CD4-positive, alpha-beta T cell treated with Interleukin-6 at 100 ng/mL for 8 hours (primary cell): ENCODE measurements at regions not wholly inside any gene's neighbourhood (a gene's known extent, or its start where the extent isn't known, plus 50 kb on each side); places are given as distances from the start of the nearest gene placed in this dataset.
"Not testable (repeated sequence)": the region's sequence is repeated elsewhere in the genome, so short reads cannot be mapped to it uniquely, and the experiment has no call there.

ENCODE experiments used
- DNase-seq: peaks from one replicate; pipeline ENCODE4 v3.0.0-alpha.2; 2020; ENCODE audit warnings: mixed read lengths, low spot score

DNA sequence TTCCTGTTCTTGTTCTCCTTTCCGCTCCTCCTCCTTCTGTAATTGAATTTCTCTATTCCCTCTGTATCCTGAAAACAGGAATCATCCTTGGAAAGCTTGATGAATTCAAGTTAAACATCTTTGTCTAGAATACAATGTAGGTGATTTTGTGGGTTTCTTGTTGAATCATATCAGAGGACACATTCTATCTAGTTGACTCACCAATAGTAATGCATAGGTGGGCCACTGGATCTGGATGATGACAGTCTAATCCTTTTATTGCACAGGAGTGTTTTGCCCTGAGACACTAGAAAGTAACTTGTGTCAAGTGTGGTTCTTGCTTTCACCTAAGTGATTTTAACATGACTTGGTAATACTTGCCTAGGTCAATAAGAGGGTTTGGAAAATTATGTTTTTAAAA is 164.3 kb downstream of the RFPL4B start:
- DNase-seq, result no peak

DNA sequence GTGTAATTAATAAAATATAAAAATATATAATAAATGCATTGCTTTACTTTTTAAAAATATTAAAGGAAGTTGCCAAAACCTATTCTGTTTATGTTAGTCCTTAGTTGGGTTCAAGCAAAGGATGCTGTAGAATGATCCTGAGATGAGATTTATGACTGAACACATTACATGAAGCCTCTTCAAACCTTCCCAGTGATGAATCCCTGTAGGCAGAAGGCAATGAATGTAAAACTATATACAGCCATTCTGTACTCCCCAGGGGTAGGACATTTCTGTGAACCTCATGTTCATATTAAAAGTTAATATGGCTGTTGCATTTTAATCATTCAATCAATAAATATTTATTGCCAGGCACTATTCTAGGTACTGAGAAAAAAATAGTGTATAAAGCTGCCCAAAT is 166.0 kb downstream of the RFPL4B start:
- no peak for DNase-seq

DNA sequence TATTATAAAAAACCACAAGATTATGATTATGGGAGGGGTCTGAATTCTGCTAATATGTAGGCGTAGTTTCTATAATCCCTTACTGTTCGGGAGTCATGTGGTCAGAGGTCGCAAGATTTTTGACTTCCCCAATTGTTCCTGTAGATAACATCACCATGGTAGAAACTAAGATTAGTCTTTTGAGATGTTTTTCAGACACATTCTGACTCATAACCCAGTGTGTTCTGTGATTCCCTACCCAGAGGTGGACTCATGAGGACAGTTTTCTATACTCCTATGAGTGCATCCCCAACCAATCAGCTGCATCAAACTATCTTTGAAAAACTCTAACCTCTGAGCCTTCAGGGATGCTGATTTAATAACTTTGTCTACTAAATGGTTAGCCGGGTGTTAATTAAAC is 175.5 kb downstream of the RFPL4B start:
- DNase-seq, result no peak

DNA sequence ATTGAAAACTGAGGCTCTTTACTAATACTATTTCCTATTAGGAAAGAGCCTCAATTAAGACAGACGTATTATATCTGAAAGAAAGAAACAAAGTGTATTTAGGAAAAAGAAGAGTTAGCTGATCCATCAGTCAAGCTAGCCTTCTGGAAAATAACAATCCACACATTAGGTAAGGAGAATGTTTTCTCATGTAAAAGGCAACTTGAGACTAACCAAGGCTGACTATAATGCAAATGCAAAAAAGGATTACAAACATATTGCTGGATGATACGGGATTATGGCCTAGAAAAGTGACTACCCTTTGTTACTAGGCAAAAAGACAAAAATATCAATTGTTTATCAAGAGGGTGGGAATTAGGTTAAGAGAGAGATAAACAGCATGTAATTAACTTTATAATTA is 176.9 kb downstream of the RFPL4B start:
- no peak for DNase-seq

DNA sequence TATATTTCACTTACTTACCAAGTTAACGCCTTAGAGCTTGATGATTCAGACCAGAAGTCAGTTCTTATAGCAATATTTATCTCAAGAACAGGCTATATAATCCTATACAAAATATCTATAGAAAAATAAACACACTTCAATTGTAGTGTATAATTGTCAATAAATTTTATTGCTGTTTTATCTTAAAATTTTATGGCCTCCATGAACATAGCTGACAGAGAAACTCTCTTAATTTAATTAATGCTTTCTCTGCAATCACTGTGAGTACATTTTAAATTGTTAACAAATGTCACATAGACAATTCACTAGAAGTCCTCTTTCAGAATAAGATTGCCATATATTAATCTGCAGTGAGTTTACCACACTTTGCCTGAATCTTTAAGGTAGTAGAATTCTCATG is 178.6 kb downstream of the RFPL4B start:
- DNase-seq, result no peak

DNA sequence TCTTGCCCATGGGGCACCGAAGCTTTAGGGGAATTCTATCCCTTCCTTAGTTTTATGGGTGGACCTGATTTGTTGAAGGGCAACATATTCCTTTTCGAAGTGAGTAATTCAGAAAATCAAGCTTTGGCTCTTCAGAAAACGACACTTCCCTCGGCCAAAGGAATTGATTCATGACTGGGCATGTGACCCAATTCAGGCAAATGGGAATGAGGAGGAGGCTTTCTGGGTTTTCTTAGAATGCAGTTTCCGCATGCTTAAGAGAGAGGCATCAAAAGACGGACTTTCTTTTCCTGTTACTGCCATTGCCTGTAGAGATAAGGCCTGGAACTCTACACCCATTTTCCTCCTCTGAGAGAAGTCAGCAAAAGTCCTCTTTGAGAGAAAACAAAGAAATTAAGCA is 179.5 kb downstream of the RFPL4B start:
- no peak for DNase-seq

DNA sequence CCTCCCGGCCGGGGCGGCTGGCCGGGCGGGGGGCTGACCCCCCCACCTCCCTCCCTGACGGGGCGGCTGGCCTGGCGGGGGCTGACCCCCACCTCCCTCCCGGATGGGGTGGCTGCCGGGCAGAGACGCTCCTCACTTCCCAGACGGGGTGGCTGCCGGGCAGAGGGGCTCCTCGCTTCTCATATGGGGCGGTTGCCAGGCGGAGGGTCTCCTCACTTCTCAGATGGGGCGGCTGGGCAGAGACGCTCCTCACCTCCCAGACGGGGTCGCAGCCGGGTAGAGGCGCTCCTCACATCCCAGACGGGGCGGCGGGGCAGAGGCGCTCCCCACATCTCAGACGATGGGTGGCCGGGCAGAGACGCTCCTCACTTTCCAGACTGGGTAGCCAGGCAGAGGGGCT is 181.2 kb downstream of the RFPL4B start:
- not testable (repeated sequence) for DNase-seq

DNA sequence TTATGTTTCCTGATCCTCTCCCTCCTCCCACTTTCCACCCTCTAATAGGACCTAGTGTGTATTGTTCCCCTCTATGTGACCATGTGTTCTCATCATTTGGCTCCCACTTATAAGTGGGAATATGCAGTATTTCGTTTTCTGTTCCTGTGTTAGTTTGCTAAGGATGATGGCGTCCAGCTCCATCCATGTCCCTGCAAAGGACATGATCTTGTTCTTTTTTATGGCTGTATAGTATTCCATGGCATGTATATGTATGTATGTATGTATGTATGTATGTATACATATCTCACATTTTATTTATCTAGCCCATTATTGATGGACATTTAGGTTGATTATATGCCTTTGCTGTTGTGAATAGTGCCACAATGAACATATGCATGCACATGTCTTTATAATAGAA is 188.7 kb downstream of the RFPL4B start:
- no peak for DNase-seq

DNA sequence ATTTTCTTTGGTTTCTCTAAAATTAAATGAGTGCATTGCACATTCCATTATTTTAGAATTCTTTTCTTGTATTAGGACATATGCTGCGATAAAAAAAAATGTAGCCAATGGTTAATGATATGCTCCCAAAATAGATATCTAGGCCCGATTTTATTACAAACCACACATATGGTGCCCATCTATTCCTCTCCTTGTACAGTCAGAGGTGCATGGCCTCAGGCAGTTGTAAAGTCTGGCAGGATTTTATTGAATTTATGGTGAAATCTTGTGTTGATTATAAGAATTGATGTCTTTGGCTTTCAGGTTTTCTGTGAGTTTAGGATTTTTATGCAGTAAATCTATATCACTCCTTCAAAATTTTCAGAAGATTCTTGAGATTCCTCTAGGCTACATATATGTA is 192.2 kb downstream of the RFPL4B start:
- no peak for DNase-seq

DNA sequence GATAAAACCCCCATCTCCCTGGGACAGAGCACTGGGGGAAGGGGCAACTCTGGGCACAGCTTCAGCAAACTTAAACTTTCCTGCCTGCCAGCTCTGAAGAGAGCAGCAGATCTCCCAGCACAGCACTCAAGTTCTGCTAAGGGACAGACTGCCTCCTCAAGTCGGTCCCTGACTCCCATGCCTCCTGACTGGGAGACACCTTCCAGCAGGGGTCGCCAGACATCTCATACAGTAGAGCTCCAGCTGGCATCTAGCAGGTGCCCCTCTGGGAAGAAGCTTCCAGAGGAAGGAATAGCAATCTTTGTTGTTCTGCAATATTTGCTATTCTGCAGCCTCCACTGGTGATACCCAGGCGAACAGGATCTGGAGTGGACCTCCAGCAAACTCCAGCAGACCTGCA is 194.7 kb downstream of the RFPL4B start:
- DNase-seq, result not testable (repeated sequence)

DNA sequence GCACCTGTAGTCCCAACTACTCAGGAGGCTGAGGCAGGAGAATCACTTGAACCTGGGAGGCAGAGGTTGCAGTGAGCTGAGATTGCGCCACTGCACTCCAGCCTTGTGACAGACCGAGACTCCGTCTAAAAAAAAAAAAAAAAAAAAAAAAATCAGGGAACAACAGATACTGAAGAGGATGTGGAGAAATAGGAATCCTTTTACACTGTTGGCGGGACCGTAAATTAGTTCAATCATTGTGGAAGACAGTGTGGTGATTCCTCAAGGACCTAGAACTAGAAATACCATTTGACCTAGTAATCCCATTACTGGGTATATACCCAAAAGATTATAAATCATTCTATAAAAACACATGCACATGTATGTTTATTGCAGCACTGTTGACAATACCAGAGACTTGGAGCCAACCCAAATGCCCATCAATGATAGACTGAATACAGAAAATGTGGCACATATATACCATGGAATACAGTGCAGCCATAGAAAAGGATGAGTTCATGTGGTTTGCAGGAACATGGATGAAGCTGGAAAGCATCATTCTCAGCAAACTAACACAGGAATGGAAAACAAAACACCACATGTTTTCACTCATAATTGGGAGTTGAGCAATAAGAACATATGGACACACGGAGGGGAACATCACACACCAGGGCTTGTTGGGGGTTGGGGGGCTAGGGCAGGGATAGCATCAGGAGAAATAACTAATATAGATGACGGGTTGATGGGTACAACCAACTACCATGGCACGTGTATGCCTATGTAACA is 200.4 kb downstream of the RFPL4B start:
- DNase-seq, result not testable (repeated sequence)

DNA sequence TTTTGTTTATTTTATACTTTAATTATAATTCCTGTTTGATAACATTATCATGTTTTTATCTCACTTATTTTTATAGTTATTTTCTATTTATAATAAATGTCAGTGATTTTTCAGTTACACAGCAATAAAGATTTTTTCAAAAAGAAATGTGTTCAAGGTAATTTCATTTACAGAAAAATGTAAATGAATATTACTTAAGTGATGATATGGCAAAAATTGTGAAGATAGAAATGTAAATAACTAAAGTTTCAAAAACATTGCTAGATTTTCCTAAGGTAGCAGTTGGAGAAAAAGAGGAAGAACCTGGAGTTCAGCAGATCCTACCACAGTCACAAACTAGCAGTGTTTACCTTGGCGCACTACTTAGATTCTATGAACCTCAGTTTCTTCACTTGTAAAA is 202.6 kb downstream of the RFPL4B start:
- DNase-seq, result no peak

DNA sequence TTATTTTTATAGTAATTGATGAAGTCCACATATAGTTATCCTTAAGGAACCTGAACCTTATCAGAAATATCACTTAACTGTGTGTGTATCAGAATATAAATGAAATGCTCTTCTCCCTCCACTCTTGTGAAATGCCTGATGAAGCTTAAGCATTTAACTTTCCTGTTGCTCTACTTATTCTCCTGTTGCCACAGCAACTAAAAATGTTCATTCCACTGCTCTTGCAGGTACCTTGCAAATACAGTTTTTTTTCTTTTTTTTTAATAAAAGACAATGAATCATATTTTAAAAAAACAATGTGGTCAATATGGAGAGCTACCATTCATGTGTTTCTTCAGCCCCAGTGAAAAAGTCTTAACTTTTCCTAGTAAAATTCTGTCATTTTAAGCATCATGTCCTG is 210.3 kb downstream of the RFPL4B start:
- no peak for DNase-seq

DNA sequence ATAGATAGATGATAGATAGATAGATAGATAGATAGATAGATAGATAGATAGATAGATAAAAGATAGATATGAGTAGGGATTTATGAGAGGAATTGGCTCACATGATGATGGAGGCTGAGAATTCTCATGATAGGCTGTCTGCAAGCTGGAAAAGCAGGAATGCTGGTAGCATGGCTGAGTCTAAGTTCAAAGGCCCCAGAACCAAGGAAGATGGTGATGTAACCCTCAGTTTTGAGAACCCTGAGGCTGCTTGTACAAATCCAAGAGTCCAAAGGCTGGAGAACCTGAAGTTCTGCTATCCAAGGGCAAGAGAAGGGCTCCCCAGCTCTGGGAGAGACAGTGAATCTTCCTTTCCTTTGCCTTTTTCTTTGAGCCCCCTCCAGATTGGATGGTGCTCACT is 210.8 kb downstream of the RFPL4B start:
- no peak for DNase-seq

DNA sequence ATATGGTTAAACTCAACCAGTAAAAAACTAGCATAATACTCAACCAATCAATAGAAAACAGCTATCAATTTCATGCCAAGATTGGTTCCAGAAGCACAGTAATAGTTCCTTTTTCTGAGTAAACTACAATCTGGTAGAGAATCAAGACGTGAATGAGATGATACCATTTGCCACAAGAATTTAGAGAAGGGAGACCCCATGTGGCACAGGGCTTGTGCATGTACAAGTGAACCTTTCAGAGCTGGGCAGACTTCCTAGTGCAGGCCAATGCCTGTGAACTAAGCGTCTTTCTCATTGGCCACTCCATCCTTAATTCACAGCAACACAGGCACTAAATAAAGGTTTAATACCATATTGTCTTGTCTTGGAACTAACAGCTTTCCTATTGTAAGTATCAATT is 213.5 kb downstream of the RFPL4B start:
- no peak for DNase-seq

DNA sequence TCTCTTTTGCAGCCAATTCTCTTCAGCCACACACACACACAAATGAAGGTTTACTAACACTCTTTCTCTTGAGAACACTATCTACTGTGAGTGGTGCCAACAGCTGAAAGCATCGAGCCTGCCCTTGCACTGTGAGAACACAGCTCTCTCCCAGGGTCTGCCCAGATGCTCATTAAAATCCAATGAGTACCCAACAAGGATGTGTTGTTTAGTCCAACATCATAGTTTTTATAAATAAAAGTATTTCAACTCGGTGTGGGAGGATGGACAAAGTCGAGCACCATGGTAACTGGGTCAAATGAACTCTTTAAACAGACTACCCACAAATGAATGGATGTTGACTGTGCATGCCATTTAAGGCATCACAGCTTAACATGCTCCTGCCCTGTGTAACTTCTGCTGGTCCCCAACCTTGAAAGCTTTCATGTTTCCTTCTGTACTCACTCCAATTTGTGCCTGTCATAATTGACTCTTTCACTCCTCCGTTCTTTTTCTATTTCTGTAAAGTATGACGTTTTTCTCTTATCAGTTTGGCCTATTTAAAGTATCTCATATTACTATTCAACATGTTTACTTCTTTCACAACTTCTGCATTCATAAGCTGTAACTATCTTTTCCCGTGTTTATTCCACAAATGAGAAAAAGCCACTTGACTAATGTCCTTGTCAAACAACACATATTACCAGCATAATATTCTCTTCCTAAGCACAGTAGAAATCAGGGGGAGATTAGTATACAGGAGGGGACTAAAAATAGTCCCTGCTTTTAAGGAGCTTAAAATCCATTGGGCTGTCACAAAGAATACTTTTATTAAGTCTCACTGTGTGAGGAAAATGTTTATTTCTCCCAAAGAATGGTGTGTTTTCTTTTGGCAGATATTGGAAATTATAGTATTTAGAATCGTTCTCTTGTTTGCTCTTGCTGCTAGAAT is 215.4 kb downstream of the RFPL4B start:
- DNase-seq, result no peak

DNA sequence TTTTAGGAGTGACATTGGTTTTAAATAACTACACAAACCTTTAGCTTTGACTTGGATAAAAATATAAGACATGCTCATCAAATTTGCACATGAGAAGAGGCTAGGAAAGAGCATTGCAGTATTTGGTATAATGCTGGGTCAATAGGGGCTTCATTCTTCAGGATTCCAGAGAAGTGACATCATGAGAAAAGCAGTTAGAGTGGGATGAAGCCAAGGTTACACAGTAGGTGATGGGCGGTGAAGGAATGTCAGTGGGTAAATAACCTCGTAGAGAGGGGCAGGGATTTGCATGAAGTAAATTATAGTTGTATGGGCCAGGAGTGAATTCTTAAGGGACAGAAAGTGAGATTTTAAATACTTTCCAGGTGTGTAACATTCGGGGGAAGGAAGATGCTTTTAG is 216.2 kb downstream of the RFPL4B start:
- DNase-seq, result no peak

DNA sequence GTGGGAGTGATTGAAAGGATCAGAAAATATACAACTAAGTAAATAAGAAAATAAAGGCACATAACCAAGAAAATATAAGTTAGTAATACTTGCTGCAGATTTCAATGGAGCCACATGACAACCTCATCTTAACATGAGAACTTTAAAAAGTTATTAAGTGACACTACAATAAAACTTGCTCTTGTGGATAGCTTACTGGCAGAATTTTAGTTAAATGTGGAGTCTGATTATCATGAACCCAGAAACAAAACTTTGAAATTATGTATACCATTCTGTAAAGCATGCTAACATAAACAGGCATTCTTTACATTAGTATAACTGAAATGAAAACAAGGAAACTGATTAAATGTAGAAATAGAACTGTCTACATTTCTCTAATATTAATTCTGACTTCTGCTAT is 220.9 kb downstream of the RFPL4B start:
- no peak for DNase-seq

DNA sequence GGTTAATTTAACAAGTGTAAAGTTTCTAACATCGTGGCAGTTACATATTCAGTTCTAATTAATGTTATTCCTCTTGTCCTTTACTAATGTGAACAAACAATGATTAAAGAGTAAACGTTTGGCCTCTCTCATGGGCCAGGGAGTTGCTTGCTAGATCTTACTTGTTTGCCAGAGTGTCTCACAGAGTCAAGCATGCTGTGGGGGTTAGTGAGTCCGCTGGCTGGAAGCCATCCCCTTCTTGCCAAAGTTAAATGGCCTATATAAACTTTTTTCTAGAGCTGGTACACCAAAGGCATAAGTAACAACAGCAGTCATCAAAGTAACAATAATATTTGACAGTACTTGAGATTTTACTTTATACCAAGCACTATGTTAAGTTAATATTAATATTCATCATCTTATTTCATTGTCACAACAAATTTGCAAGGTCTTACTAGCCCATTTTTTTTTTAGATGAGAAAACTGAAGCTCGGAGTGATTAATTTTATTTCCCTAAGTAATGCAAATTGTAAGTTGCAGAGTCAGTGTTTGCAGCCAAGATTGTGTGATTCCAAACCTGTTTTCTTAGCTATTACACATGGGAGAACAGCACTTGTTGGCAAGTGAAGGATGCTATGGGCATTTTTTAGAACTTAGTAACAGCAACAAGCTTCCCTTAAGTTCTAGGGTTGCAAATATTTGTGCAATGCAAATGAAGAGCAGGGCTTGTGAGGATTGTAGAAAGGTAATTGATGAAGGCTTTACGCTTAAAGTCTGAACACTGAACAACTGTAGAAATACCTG is 224.5 kb downstream of the RFPL4B start:
- no peak for DNase-seq

DNA sequence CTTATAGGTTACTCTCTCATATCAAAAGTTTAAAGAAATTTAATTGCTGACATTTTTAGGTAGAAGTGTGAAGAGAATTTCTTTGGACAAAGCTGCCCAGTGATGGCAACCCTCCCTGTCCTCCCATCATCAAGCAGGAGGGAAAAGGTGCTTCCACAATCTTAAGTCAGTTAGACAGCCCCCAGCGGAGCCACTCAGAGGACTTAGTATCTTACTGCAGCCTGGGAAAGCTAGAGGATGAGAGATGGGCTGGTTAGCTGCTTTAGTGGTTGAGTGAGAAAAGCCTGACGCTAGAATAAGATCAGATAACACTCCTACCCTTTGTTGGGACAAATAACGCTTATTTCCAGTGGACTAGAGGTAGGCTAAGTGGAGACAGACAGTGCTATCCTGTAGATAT is 227.1 kb downstream of the RFPL4B start:
- no peak for DNase-seq

DNA sequence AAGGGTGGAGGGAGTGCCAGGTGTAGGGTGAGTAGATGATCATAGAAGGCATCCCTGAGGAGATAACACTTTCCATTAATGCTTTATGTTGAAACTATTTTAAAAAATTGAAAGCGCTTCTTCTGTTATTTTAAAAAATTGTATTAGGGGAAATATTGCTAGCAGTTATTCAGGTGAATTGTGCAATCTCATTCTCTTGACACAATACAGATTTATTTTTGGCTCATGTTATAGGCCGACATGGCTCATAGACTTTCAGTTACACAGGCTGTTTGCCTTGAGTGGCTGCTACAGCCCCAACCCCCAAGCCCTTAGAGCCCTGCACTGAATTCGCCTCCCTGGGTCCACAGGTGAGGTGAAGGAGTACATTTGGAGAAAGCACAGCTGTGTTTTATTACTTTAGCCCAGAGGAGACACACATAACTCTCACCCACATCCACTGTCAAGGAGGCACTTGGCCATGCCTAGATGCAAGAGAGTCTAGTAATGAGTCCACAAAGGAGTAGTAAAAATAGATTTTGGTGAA is 228.2 kb downstream of the RFPL4B start:
- DNase-seq, result no peak

DNA sequence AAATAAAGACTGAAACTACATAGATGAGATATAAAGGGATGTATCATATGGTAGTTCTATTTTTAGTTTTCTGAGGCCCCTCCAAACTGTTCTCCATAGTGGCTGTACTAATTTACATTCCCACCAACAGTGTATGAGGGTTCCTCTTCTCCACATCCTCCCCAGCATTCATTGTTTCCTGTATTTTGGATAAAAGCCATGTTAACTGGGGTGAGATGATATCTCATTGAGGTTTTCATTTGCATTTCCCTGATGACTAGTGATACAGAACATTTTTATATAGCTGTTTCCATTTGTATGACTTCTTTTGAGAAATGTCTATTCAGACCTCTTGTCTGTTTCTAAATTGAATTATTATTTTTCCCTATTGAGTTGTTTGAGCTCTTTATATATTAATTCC is 229.3 kb downstream of the RFPL4B start:
- no peak for DNase-seq
